Gastroesophageal sphincter (tissue), 3 donors: ENCODE measurements at regions not wholly inside any gene's neighbourhood (a gene's known extent, or its start where the extent isn't known, plus 50 kb on each side); places are given as distances from the start of the nearest gene placed in this dataset.

ENCODE experiments used
- POLR2A ChIP-seq, 2 donors: fragments of 450-650 bp; IDR thresholded peaks; one replicate each; pipeline ENCODE4 v1.6.1; 2017; ENCODE audit warnings: antibody characterized with exemption in 2 of 2, mild to moderate bottlenecking in 2 of 2, moderate library complexity in 1 of 2
- POLR2AphosphoS5 ChIP-seq: sonication (generic); formaldehyde crosslinking; IDR thresholded peaks from one replicate; pipeline ENCODE4 v1.6.1; 2017; ENCODE audit warnings: antibody characterized with exemption
- TF ChIP-seq, protein P1 (sequence below), 4 experiments: fragments of 200-600 bp in 2 of 4; fragments of 450-650 bp in 2 of 4; sonication (generic) in 1 of 4; IDR thresholded peaks; one replicate each; pipeline ENCODE4 v1.5.1; 2017 to 2019; ENCODE audit warnings: antibody characterized with exemption in 4 of 4, mild to moderate bottlenecking in 2 of 4, moderate library complexity in 2 of 4

DNA sequence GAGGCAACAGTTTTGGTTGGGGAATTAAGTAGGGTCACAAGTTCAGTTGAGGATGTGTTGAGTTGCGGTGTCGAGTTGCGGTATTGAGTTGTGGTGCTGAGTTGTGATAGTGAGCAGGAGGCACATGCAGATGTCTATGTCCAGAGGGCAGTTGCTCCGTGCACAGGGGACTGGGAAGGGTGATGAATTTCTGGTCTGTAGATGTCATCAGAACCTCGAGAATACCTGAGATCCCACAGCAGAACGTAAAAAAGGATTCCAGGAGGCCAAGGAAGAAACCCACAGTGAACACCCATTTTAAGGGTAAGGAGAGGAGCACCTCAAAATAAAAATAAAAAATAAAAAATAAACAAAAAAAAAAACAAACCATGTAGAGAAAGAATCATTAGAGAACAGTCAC is 354.4 kb upstream of the ARGLU1 start:
- no peak for TF ChIP-seq POLR2AphosphoS5
- TF ChIP-seq POLR2A (IDR thresholded peaks at IDR 0.05): no peak
- TF ChIP-seq, protein P1, sequence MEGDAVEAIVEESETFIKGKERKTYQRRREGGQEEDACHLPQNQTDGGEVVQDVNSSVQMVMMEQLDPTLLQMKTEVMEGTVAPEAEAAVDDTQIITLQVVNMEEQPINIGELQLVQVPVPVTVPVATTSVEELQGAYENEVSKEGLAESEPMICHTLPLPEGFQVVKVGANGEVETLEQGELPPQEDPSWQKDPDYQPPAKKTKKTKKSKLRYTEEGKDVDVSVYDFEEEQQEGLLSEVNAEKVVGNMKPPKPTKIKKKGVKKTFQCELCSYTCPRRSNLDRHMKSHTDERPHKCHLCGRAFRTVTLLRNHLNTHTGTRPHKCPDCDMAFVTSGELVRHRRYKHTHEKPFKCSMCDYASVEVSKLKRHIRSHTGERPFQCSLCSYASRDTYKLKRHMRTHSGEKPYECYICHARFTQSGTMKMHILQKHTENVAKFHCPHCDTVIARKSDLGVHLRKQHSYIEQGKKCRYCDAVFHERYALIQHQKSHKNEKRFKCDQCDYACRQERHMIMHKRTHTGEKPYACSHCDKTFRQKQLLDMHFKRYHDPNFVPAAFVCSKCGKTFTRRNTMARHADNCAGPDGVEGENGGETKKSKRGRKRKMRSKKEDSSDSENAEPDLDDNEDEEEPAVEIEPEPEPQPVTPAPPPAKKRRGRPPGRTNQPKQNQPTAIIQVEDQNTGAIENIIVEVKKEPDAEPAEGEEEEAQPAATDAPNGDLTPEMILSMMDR (IDR thresholded peaks at IDR 0.05): no peak
